Heart left ventricle (tissue), 13 donors: ENCODE measurements at regions not wholly inside any gene's neighbourhood (a gene's known extent, or its start where the extent isn't known, plus 50 kb on each side); places are given as distances from the start of the nearest gene placed in this dataset.

Experiments used
- CTCF ChIP-seq, 12 donors: fragments of 200-600 bp; sonication (generic) in 4 of 12; IDR thresholded peaks; one replicate each; pipeline versions ENCODE4 v1.5.0 to v1.8.0; 2018 to 2022; ENCODE audit warnings: antibody characterized with exemption in 12 of 12, mild to moderate bottlenecking in 5 of 12
- POLR2A ChIP-seq, 2 donors: fragments of 450-650 bp; IDR thresholded peaks; one replicate each; pipeline ENCODE4 v1.6.1; 2017; ENCODE audit warnings: antibody characterized with exemption in 2 of 2, mild to moderate bottlenecking in 2 of 2, moderate library complexity in 2 of 2
- donor health status: ischemic (EF 13 %, LVEDD 7.1; RV severe dilation, severe dysfunction).
- donor health status: DM: no; HTN: yes; CAD: no.
- donor health status: DM: no; HTN: no; CAD: no.
- donor health status: ischemic (EF 25% LVEDD 6.9; RV normal size, moderate dysfunction).
- donor health status: ischemic (EF 25% LVEDD 5.7; RV mildly dilated, moderate dysfunction).
- donor health status: ischemic (EF 35%, LVEDD 5.7; RV mildly dilated, moderate dysfunction).
- donor health status: nonischemic (EF 11% LVEDD 7.7; RV severe dilation, severe dysfunction).
- donor health status: DM: yes; HTN: yes; CAD: no.
- donor health status: PGD.
- donor health status: ischemic (EF 29% LVEDD 5.4; RV normal size, mild dysfunction).
- donor health status: nonischemic (EF 23%, LVEDD 6.1; RV moderate dilation, normal function).

GRCh38 chr10:8295311-8295710 is 240.8 kb downstream of the GATA3 start:
- TF ChIP-seq CTCF (IDR thresholded peaks at IDR 0.05) = no peak
- TF ChIP-seq POLR2A (IDR thresholded peaks at IDR 0.05) = no peak
